Activated CD8-positive, alpha-beta T cell treated with anti-CD3 and anti-CD28 coated beads, Interleukin-2, amount 10 ng/mL, durations not matched to agents 7 days and 5 days (primary cell): ENCODE measurements at regions not wholly inside any gene's neighbourhood (a gene's known extent, or its start where the extent isn't known, plus 50 kb on each side); places are given as distances from the start of the nearest gene placed in this dataset.

Experiments
- ATAC-seq: fragments of 150-1000 bp; cut with Tn5 transposase; one replicate; pipeline ENCODE4 v1.10.0; 2021; ENCODE audit warnings: moderate library complexity
- CTCF ChIA-PET: fragments of 350-600 bp; sonication (Branson Sonifier 250); formaldehyde crosslinking; loops from one replicate; lab custom pipeline; 2021; ENCODE audit warnings: antibody characterized with exemption; lab: Charles Lee
- POLR2A ChIA-PET: fragments of 350-600 bp; sonication (Branson Sonifier 250); formaldehyde crosslinking; loops from one replicate; lab custom pipeline; 2021; ENCODE audit warnings: antibody characterized with exemption; lab: Charles Lee
- DNase-seq: peaks from one replicate; pipeline ENCODE4 v3.0.0-alpha.2; 2020
- H3K27ac Mint-ChIP-seq: one replicate; pipeline ENCODE4 v1.8.0; 2021; ENCODE audit warnings: mild to moderate bottlenecking, mixed read lengths
- H3K27me3 Mint-ChIP-seq: one replicate; pipeline ENCODE4 v1.8.0; 2021; ENCODE audit warnings: low read depth, mixed read lengths
- H3K36me3 Mint-ChIP-seq: one replicate; pipeline ENCODE4 v1.8.0; 2021; ENCODE audit warnings: low read depth, mixed read lengths
- H3K4me1 Mint-ChIP-seq: one replicate; pipeline ENCODE4 v1.8.0; 2021; ENCODE audit warnings: low read depth, mixed read lengths
- H3K4me3 Mint-ChIP-seq: one replicate; pipeline ENCODE4 v1.8.0; 2021; ENCODE audit warnings: mild to moderate bottlenecking, mixed read lengths
- H3K9me3 Mint-ChIP-seq: one replicate; pipeline ENCODE4 v1.8.0; 2022; ENCODE audit warnings: mixed read lengths; ENCODE audit not compliant: insufficient read depth

- ChIA-PET POLR2A (no interaction called here), CTCF (no interaction called here)
- no peak for DNase-seq
- ATAC-seq: no peak
- H3K27me3 Mint-ChIP-seq: no peaks in the 10 kb centered on the region
- no peaks in the 10 kb centered on the region for H3K4me1 Mint-ChIP-seq
- H3K36me3 Mint-ChIP-seq: no peaks in the 10 kb centered on the region
- peaks cover 4% of the 10 kb centered on the region for H3K9me3 Mint-ChIP-seq
- H3K4me3 Mint-ChIP-seq: no peak overlapping the region
- no peak overlapping the region for H3K27ac Mint-ChIP-seq
These were observed 209.0 kb upstream of the SLC35B3 start for GRCh38 chr6:8644306-8644705.

GRCh38 chr6:8642854-8643253, 207.5 kb upstream of the SLC35B3 start:
- Mint-ChIP-seq H3K9me3 (peaks cover 3% of the 10 kb centered on the region), H3K4me1 (no peaks in the 10 kb centered on the region), H3K27ac (no peak overlapping the region), H3K36me3 (no peaks in the 10 kb centered on the region), H3K4me3 (no peak overlapping the region), H3K27me3 (no peaks in the 10 kb centered on the region)
- DNase-seq (no peak), ATAC-seq (no peak)
- ChIA-PET POLR2A (no interaction called here), CTCF (no interaction called here)

GRCh38 chr6:8642131-8642530, 206.8 kb upstream of the SLC35B3 start:
- ChIA-PET CTCF (no interaction called here), POLR2A (no interaction called here)
- DNase-seq: no peak
- ATAC-seq: no peak
- no peaks in the 10 kb centered on the region for H3K9me3 Mint-ChIP-seq
- no peaks in the 10 kb centered on the region for H3K4me1 Mint-ChIP-seq
- H3K27me3 Mint-ChIP-seq: no peaks in the 10 kb centered on the region
- H3K36me3 Mint-ChIP-seq: no peaks in the 10 kb centered on the region
- H3K4me3 Mint-ChIP-seq: no peak overlapping the region
- no peak overlapping the region for H3K27ac Mint-ChIP-seq

GRCh38 chr6:8639928-8640649, 204.7 kb upstream of the SLC35B3 start:
- Mint-ChIP-seq H3K9me3 (no peaks in the 10 kb centered on the region), H3K36me3 (no peaks in the 10 kb centered on the region), H3K27ac (no peak overlapping the region), H3K27me3 (no peaks in the 10 kb centered on the region), H3K4me3 (no peak overlapping the region), H3K4me1 (no peaks in the 10 kb centered on the region)
- POLR2A ChIA-PET: no interaction called here
- CTCF ChIA-PET: no interaction called here
- ATAC-seq (no peak), DNase-seq (no peak)

- ATAC-seq: no peak
- no peaks in the 10 kb centered on the region for H3K9me3 Mint-ChIP-seq
- H3K4me1 Mint-ChIP-seq: no peaks in the 10 kb centered on the region
- no peak overlapping the region for H3K4me3 Mint-ChIP-seq
- DNase-seq: no peak
- H3K27ac Mint-ChIP-seq: no peak overlapping the region
- CTCF ChIA-PET: no interaction called here
- POLR2A ChIA-PET: no interaction called here
- H3K27me3 Mint-ChIP-seq: no peaks in the 10 kb centered on the region
- no peaks in the 10 kb centered on the region for H3K36me3 Mint-ChIP-seq
These were observed 202.7 kb upstream of the SLC35B3 start for GRCh38 chr6:8637896-8638597.

GRCh38 chr6:8633762-8634161, 198.4 kb upstream of the SLC35B3 start:
- DNase-seq (no peak), ATAC-seq (no peak)
- ChIA-PET POLR2A (no interaction called here), CTCF (no interaction called here)
- H3K4me1 Mint-ChIP-seq: no peaks in the 10 kb centered on the region
- no peaks in the 10 kb centered on the region for H3K27me3 Mint-ChIP-seq
- peaks cover 8% of the 10 kb centered on the region for H3K9me3 Mint-ChIP-seq
- H3K36me3 Mint-ChIP-seq: no peaks in the 10 kb centered on the region
- H3K4me3 Mint-ChIP-seq: no peak overlapping the region
- no peak overlapping the region for H3K27ac Mint-ChIP-seq

GRCh38 chr6:8628736-8629135, 193.4 kb upstream of the SLC35B3 start:
- no peak overlapping the region for H3K27ac Mint-ChIP-seq
- H3K4me1 Mint-ChIP-seq: no peaks in the 10 kb centered on the region
- no peaks in the 10 kb centered on the region for H3K36me3 Mint-ChIP-seq
- H3K27me3 Mint-ChIP-seq: no peaks in the 10 kb centered on the region
- no peak overlapping the region for H3K4me3 Mint-ChIP-seq
- ChIA-PET POLR2A (no interaction called here), CTCF (no interaction called here)
- H3K9me3 Mint-ChIP-seq: peaks cover 8% of the 10 kb centered on the region
- ATAC-seq (no peak), DNase-seq (no peak)

- no peak for ATAC-seq
- CTCF ChIA-PET: no interaction called here
- no peaks in the 10 kb centered on the region for H3K4me1 Mint-ChIP-seq
These were observed 192.7 kb upstream of the SLC35B3 start for GRCh38 chr6:8628063-8628462.

GRCh38 chr6:8627085-8627861, 191.9 kb upstream of the SLC35B3 start:
- Mint-ChIP-seq H3K27ac (no peak overlapping the region), H3K9me3 (peaks cover 1% of the 10 kb centered on the region)
- CTCF ChIA-PET: no interaction called here

More at GRCh38 chr6:8628063-8628462, 192.7 kb upstream of the SLC35B3 start:
- POLR2A ChIA-PET: no interaction called here
- Mint-ChIP-seq H3K9me3 (peaks cover 8% of the 10 kb centered on the region), H3K36me3 (no peaks in the 10 kb centered on the region), H3K27me3 (no peaks in the 10 kb centered on the region), H3K4me3 (no peak overlapping the region), H3K27ac (no peak overlapping the region)
- DNase-seq: no peak

GRCh38 chr6:8624665-8625064, 189.3 kb upstream of the SLC35B3 start:
- no peak overlapping the region for H3K4me3 Mint-ChIP-seq
- POLR2A ChIA-PET: no interaction called here
- no peak overlapping the region for H3K27ac Mint-ChIP-seq
- H3K4me1 Mint-ChIP-seq: no peaks in the 10 kb centered on the region
- no peak for ATAC-seq
- no peak for DNase-seq
- CTCF ChIA-PET: no interaction called here
- H3K27me3 Mint-ChIP-seq: no peaks in the 10 kb centered on the region
- H3K9me3 Mint-ChIP-seq: no peaks in the 10 kb centered on the region
- H3K36me3 Mint-ChIP-seq: no peaks in the 10 kb centered on the region

More at GRCh38 chr6:8627085-8627861, 191.9 kb upstream of the SLC35B3 start:
- no peaks in the 10 kb centered on the region for H3K27me3 Mint-ChIP-seq
- no peak overlapping the region for H3K4me3 Mint-ChIP-seq
- H3K4me1 Mint-ChIP-seq: no peaks in the 10 kb centered on the region
- ATAC-seq (no peak), DNase-seq (no peak)
- POLR2A ChIA-PET: no interaction called here
- no peaks in the 10 kb centered on the region for H3K36me3 Mint-ChIP-seq

- DNase-seq (no peak), ATAC-seq (no peak)
- H3K36me3 Mint-ChIP-seq: no peaks in the 10 kb centered on the region
- H3K27ac Mint-ChIP-seq: no peak overlapping the region
- no peaks in the 10 kb centered on the region for H3K9me3 Mint-ChIP-seq
- CTCF ChIA-PET: no interaction called here
- no peaks in the 10 kb centered on the region for H3K4me1 Mint-ChIP-seq
- H3K4me3 Mint-ChIP-seq: no peak overlapping the region
- no peaks in the 10 kb centered on the region for H3K27me3 Mint-ChIP-seq
- POLR2A ChIA-PET: no interaction called here
These were observed 188.1 kb upstream of the SLC35B3 start for GRCh38 chr6:8623441-8623840.

- Mint-ChIP-seq H3K36me3 (no peaks in the 10 kb centered on the region), H3K27ac (no peak overlapping the region), H3K27me3 (no peaks in the 10 kb centered on the region), H3K4me3 (no peak overlapping the region), H3K4me1 (no peaks in the 10 kb centered on the region), H3K9me3 (no peaks in the 10 kb centered on the region)
- DNase-seq: no peak
- CTCF ChIA-PET: no interaction called here
- POLR2A ChIA-PET: no interaction called here
- ATAC-seq: no peak
These were observed 184.5 kb upstream of the SLC35B3 start for GRCh38 chr6:8619853-8620252.
